AG09309 (cell line): ENCODE measurements at regions not wholly inside any gene's neighbourhood (a gene's known extent, or its start where the extent isn't known, plus 50 kb on each side); places are given as distances from the start of the nearest gene placed in this dataset.

ENCODE experiments used
- DNase-seq: peaks from one replicate; pipeline ENCODE4 v3.0.0-alpha.2; 2010; ENCODE audit warnings: low read depth
- H3K4me3 ChIP-seq: 2 replicates; pipeline ENCODE4 v1.5.1; 2011; ENCODE audit warnings: mild to moderate bottlenecking, low read depth, low read length, moderate library complexity; ENCODE audit not compliant: control insufficient read depth
- TF ChIP-seq, protein P1 (sequence below): IDR thresholded peaks from 2 replicates; pipeline ENCODE4 v1.5.1; 2011; ENCODE audit warnings: mild to moderate bottlenecking, low read depth, low read length, inconsistent platforms; ENCODE audit not compliant: insufficient read depth, control insufficient read depth; ENCODE audit errors: missing control alignments

DNA sequence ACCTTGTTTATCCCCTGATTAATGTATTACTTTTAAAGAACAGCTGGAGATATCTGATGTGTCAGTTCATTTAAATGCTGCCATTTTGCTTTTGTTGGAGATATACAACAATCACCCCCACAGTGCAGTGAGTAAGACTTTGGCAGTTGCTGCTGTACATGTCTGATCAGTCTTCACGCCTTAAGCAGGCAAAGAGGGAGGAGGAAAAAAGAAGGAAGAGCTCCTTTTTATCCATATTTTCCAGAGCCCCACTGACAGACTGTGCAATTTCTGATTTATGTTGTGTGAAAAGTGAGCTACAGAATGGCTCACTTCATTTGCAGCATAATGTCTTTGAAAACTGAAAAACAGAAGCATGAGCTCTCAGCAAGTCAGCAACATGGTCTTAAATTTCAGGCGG is 319.7 kb upstream of the LRIG3 start:
- DNase-seq, result no peak
- TF ChIP-seq, protein P1, sequence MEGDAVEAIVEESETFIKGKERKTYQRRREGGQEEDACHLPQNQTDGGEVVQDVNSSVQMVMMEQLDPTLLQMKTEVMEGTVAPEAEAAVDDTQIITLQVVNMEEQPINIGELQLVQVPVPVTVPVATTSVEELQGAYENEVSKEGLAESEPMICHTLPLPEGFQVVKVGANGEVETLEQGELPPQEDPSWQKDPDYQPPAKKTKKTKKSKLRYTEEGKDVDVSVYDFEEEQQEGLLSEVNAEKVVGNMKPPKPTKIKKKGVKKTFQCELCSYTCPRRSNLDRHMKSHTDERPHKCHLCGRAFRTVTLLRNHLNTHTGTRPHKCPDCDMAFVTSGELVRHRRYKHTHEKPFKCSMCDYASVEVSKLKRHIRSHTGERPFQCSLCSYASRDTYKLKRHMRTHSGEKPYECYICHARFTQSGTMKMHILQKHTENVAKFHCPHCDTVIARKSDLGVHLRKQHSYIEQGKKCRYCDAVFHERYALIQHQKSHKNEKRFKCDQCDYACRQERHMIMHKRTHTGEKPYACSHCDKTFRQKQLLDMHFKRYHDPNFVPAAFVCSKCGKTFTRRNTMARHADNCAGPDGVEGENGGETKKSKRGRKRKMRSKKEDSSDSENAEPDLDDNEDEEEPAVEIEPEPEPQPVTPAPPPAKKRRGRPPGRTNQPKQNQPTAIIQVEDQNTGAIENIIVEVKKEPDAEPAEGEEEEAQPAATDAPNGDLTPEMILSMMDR, result no peak
- H3K4me3 ChIP-seq, result no peak overlapping the region

GRCh38 chr12:59234391-59234790 is 314.1 kb upstream of the LRIG3 start:
- TF ChIP-seq, protein P1, result no peak
- H3K4me3 ChIP-seq, result no peak overlapping the region
- DNase-seq, result no peak

DNA sequence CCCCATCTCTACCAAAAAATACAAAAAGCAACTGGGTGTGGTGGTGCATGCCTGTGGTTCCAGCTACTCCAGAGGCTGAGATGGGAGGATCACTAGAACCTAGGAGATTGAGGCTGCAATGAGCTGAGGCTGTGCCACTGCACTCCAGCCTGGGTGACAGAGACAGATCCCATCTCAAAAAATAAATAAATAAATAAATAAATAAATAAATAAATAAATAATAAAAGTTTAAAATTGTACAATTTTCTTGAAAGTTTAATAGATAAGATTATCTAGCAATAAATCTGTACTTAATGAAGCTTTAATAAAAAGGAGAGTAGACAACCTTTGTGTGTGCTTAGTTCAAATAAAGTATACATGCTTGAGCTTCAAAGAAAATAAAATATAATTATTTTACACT is 310.0 kb upstream of the LRIG3 start:
- no peak for DNase-seq
- TF ChIP-seq, protein P1, result no peak

GRCh38 chr12:59219148-59219547 is 298.8 kb upstream of the LRIG3 start:
- no peak for DNase-seq
- TF ChIP-seq, protein P1, result no peak
- H3K4me3 ChIP-seq, result no peak overlapping the region

More for the DNA sequence above, 310.0 kb upstream of the LRIG3 start:
- H3K4me3 ChIP-seq, result no peak overlapping the region

DNA sequence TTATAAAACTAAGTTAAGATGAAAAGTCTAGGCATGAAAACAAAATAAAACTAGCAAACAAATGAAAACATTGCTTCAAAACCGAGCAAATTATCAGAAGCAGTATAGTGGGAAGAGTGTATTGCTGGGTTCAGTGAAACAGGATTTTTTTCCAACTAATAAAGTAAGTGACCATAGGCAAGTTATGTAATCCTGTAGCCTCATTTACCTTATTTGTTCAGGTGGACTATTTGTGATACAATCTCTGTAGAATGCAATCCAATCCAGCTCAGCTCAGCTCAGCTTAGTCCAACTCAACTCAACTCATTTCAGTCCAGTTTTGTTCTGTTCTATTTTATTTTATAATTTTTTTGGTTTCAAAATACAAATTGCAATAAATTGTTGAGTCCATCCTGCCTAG is 276.7 kb upstream of the LRIG3 start:
- TF ChIP-seq, protein P1, result no peak
- H3K4me3 ChIP-seq, result no peak overlapping the region
- DNase-seq, result no peak

- no peak overlapping the region for H3K4me3 ChIP-seq
- DNase-seq, result no peak
- TF ChIP-seq, protein P1, result no peak
Observed at GRCh38 chr12:59194794-59195193, 274.5 kb upstream of the LRIG3 start.

GRCh38 chr12:59193476-59194050 is 273.3 kb upstream of the LRIG3 start:
- TF ChIP-seq, protein P1, result no peak
- no peak overlapping the region for H3K4me3 ChIP-seq
- DNase-seq, result no peak
